NB4 (cell line): ENCODE measurements at regions not wholly inside any gene's neighbourhood (a gene's known extent, or its start where the extent isn't known, plus 50 kb on each side); places are given as distances from the start of the nearest gene placed in this dataset.
"Not testable (repeated sequence)": the region's sequence is repeated elsewhere in the genome, so short reads cannot be mapped to it uniquely, and the experiment has no call there.

Experiments used
- DNase-seq: peaks from one replicate; pipeline ENCODE4 v3.0.0; 2010; ENCODE audit warnings: low read depth
- H3K4me3 ChIP-seq: one replicate; pipeline ENCODE4 v1.5.1; 2011; ENCODE audit warnings: mild to moderate bottlenecking, low read depth, low read length, moderate library complexity
- CTCF ChIP-seq: IDR thresholded peaks from one replicate; pipeline ENCODE4 v1.5.1; 2012; ENCODE audit warnings: low read depth, low read length
- MAX ChIP-seq: IDR thresholded peaks from 2 replicates; pipeline ENCODE4 v1.6.1; 2011; ENCODE audit warnings: low read depth, low read length
- MYC ChIP-seq: IDR thresholded peaks from 2 replicates; pipeline ENCODE4 v1.6.1; 2011; ENCODE audit warnings: low read depth, low read length
- POLR2A ChIP-seq: IDR thresholded peaks from 2 replicates; pipeline ENCODE4 v1.6.1; 2011; ENCODE audit warnings: mild to moderate bottlenecking; ENCODE audit not compliant: insufficient read length; ENCODE audit errors: extremely low read depth

GRCh38 chr4:49217492-49217891, 231.4 kb downstream of the CWH43 start:
- no peak for TF ChIP-seq POLR2A
- TF ChIP-seq MYC = no peak
- no peak for TF ChIP-seq MAX
- TF ChIP-seq CTCF = no peak
- DNase-seq = no peak
- no peak overlapping the region for H3K4me3 ChIP-seq

GRCh38 chr4:49218094-49218493, 232.0 kb downstream of the CWH43 start:
- H3K4me3 ChIP-seq, DNase-seq: not testable (repeated sequence)

GRCh38 chr4:49218931-49219330, 232.9 kb downstream of the CWH43 start:
- not testable (repeated sequence) for DNase-seq

GRCh38 chr4:49219489-49220225, 233.6 kb downstream of the CWH43 start:
- H3K4me3 ChIP-seq, DNase-seq: not testable (repeated sequence)

More at GRCh38 chr4:49218931-49219330, 232.9 kb downstream of the CWH43 start:
- not testable (repeated sequence) for H3K4me3 ChIP-seq

- H3K4me3 ChIP-seq = no peak overlapping the region
- DNase-seq = no peak
- TF ChIP-seq POLR2A (no peak), MAX (no peak), MYC (no peak), CTCF (no peak)
Measured at GRCh38 chr4:49221209-49221608, 235.1 kb downstream of the CWH43 start.

GRCh38 chr4:49222810-49223209, 236.7 kb downstream of the CWH43 start:
- DNase-seq, H3K4me3 ChIP-seq: not testable (repeated sequence)

- not testable (repeated sequence) for H3K4me3 ChIP-seq, DNase-seq
Measured at GRCh38 chr4:49226216-49226866, 240.3 kb downstream of the CWH43 start.

- DNase-seq, H3K4me3 ChIP-seq: not testable (repeated sequence)
Measured at GRCh38 chr4:49227941-49228340, 241.9 kb downstream of the CWH43 start.

- DNase-seq, H3K4me3 ChIP-seq: not testable (repeated sequence)
Measured at GRCh38 chr4:49229243-49229642, 243.2 kb downstream of the CWH43 start.

GRCh38 chr4:49229713-49230112, 243.6 kb downstream of the CWH43 start:
- not testable (repeated sequence) for DNase-seq, H3K4me3 ChIP-seq

GRCh38 chr4:49233346-49233745, 247.3 kb downstream of the CWH43 start:
- not testable (repeated sequence) for H3K4me3 ChIP-seq, DNase-seq

GRCh38 chr4:49233749-49234148, 247.7 kb downstream of the CWH43 start:
- H3K4me3 ChIP-seq, DNase-seq: not testable (repeated sequence)

- H3K4me3 ChIP-seq, DNase-seq: not testable (repeated sequence)
Measured at GRCh38 chr4:49234382-49234781, 248.3 kb downstream of the CWH43 start.

- not testable (repeated sequence) for H3K4me3 ChIP-seq, DNase-seq
Measured at GRCh38 chr4:49235413-49236160, 249.5 kb downstream of the CWH43 start.

GRCh38 chr4:49236474-49236873, 250.4 kb downstream of the CWH43 start:
- not testable (repeated sequence) for DNase-seq, H3K4me3 ChIP-seq
